Adrenal gland (tissue), 9 donors: ENCODE measurements at regions not wholly inside any gene's neighbourhood (a gene's known extent, or its start where the extent isn't known, plus 50 kb on each side); places are given as distances from the start of the nearest gene placed in this dataset.
"Not testable (repeated sequence)": the region's sequence is repeated elsewhere in the genome, so short reads cannot be mapped to it uniquely, and the experiment has no call there.

Source experiments
- DNase-seq, 7 donors: peaks; one replicate each; pipeline ENCODE4 v3.0.0-alpha.2; 2019 to 2020
- H3K27ac ChIP-seq, 5 donors: fragments of 200-600 bp; sonication (generic) in 4 of 5; 1 replicate in 3 of 5; 2 replicates in 2 of 5; pipeline versions ENCODE4 v1.5.1 to v1.8.0; 2016 to 2020; ENCODE audit warnings: mild to moderate bottlenecking in 1 of 5
- H3K27me3 ChIP-seq: fragments of 200-600 bp; 2 replicates; pipeline ENCODE4 v1.8.0; 2021
- H3K36me3 ChIP-seq, 2 donors: fragments of 200-600 bp; replicated peaks in 1 of 2; 1 replicate in 1 of 2; 2 replicates in 1 of 2; pipeline versions ENCODE4 v1.5.1 to v1.8.0; 2018 to 2022
- H3K4me1 ChIP-seq, 2 donors: fragments of 200-600 bp; replicated peaks in 1 of 2; 1 replicate in 1 of 2; 2 replicates in 1 of 2; pipeline versions ENCODE4 v1.5.1 to v1.8.0; 2018 to 2021
- H3K4me3 ChIP-seq, 4 donors: fragments of 200-600 bp; sonication (generic) in 3 of 4; one replicate each; pipeline ENCODE4 v1.5.1; 2016 to 2018
- H3K9me3 ChIP-seq, 3 donors: fragments of 200-600 bp; sonication (generic) in 1 of 3; replicated peaks in 1 of 3; 1 replicate in 2 of 3; 2 replicates in 1 of 3; pipeline versions ENCODE4 v1.5.1 to v1.8.0; 2016 to 2021
- POLR2A ChIP-seq, 2 donors: fragments of 450-650 bp; IDR thresholded peaks; one replicate each; pipeline ENCODE4 v1.6.1; 2017; ENCODE audit warnings: antibody characterized with exemption in 2 of 2, mild to moderate bottlenecking in 2 of 2, moderate library complexity in 1 of 2
- WGBS, 4 donors: extraction: QIAGEN DNeasy Blood & Tissue Kit in 2 of 4; methylation state at CpG; one replicate each; pipeline versions ENCODE4 v1.1.5 to v1.1.7; 2013 to 2017; 5-methylcytosine and 5-hydroxymethylcytosine counted together
- intact Hi-C, 2 donors: fragments of 100-400 bp; cut with DNase I; formaldehyde crosslinking; loops; one replicate each; pipeline versions ENCODE4 v1.14.1 to v1.15.0; 2022 to 2023
- TF ChIP-seq, protein P1 (sequence below), 6 experiments: fragments of 450-650 bp in 4 of 6; fragments of 200-600 bp in 2 of 6; sonication (generic) in 1 of 6; IDR thresholded peaks; 1 replicate in 5 of 6; 2 replicates in 1 of 6; pipeline versions ENCODE4 v1.5.1 to v1.8.0; 2016 to 2021; ENCODE audit warnings: antibody characterized with exemption in 6 of 6, mild to moderate bottlenecking in 2 of 6, moderate library complexity in 1 of 6
- donor health status: healthy with polysubstance abuse.
- donor health status: Bipolar disorder and iron deficiency.
- donor health status: DM: yes; HTN: yes; CAD: no.
- donor health status: DM: no; HTN: no; CAD: no.
- donor health status: DM: no; HTN: no; CAD: no.

DNA sequence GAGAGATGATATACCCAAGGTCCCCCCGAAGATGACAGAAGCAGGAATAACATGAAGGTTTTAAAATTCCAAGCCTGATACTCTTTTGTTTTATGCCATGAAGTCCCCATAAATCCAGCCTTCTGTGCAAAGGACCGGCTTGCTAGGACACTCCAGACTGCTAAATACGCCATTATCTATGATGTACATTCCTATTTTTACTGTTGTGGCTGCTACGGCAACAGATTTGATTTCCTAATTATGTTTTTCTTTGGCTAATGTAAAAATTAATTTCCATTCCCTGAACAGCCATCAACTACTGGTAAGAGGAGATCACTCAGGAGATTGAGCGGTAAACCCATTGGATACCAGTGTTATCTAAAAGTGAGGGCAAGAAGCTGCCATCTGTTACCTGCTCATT is 1090.8 kb downstream of the TYW1 start:
- Histone ChIP-seq H3K4me3 (no peak overlapping the region), H3K27me3 (no peaks in the 10 kb centered on the region), H3K9me3 (no peaks in the 10 kb centered on the region), H3K36me3 (no peaks in the 10 kb centered on the region), H3K27ac (no peak overlapping the region), H3K4me1 (no peaks in the 10 kb centered on the region)
- TF ChIP-seq, protein P1, sequence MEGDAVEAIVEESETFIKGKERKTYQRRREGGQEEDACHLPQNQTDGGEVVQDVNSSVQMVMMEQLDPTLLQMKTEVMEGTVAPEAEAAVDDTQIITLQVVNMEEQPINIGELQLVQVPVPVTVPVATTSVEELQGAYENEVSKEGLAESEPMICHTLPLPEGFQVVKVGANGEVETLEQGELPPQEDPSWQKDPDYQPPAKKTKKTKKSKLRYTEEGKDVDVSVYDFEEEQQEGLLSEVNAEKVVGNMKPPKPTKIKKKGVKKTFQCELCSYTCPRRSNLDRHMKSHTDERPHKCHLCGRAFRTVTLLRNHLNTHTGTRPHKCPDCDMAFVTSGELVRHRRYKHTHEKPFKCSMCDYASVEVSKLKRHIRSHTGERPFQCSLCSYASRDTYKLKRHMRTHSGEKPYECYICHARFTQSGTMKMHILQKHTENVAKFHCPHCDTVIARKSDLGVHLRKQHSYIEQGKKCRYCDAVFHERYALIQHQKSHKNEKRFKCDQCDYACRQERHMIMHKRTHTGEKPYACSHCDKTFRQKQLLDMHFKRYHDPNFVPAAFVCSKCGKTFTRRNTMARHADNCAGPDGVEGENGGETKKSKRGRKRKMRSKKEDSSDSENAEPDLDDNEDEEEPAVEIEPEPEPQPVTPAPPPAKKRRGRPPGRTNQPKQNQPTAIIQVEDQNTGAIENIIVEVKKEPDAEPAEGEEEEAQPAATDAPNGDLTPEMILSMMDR (IDR thresholded peaks at IDR 0.05) = no peak
- no peak for TF ChIP-seq POLR2A (IDR thresholded peaks at IDR 0.05)
- 70 to 81% (median 79%) methylated on average over 5 of the region's 5 CpGs for WGBS, 4 donors
- intact Hi-C loops = no loop called here
- DNase-seq = no peak

DNA sequence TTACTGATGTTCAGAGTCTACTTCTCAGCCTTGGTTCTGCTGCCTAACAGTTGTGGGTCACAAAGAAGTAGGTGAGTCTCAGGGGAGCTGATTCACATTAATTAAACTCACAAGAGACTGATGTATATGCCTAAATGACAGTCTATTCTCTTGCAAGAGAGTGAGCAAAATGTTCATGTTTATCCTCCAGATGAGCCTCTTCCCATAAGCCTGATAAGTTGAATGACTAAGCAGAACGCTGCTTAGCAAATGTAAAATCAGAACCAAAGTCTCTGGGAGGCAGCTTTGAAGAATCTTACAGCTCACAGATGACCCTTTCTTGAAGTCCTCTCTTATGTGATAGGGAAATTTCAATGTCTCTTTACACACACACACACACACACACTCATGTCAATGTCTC is 1092.2 kb downstream of the TYW1 start:
- Histone ChIP-seq H3K4me3 (no peak overlapping the region), H3K36me3 (no peaks in the 10 kb centered on the region), H3K4me1 (no peaks in the 10 kb centered on the region), H3K27me3 (no peaks in the 10 kb centered on the region), H3K9me3 (no peaks in the 10 kb centered on the region), H3K27ac (no peak overlapping the region)
- intact Hi-C loops = no loop called here
- TF ChIP-seq, protein P1 (IDR thresholded peaks at IDR 0.05) = no peak
- TF ChIP-seq POLR2A (IDR thresholded peaks at IDR 0.05) = no peak
- WGBS, 4 donors = 73 to 86% (median 78%) methylated on average over 1 of the region's 1 CpG
- no peak for DNase-seq

DNA sequence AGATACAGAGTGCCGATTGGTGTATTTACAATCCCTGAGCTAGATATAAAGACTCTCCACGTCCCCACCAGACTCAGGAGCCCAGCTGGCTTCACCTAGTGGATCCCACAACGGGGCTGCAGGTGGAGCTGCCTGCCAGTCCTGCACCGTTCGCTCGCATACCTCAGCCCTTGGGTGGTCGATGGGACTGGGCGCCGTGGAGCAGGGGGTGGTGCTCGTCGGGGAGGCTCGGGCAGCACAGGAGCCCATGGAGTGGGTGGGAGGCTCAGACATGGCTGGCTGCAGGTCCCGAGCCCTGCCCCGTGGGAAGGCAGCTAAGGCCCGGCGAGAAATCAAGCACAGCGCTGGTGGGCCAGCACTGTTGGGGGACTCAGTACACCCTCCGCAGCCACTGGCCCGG is 1093.6 kb downstream of the TYW1 start:
- H3K4me1 ChIP-seq, DNase-seq, H3K4me3 ChIP-seq, H3K27ac ChIP-seq, H3K27me3 ChIP-seq, H3K36me3 ChIP-seq, intact Hi-C loops, H3K9me3 ChIP-seq: not testable (repeated sequence)
- 83 to 93% (median 92%) methylated on average over 2 to 18 of the region's 19 CpGs for WGBS, 4 donors

DNA sequence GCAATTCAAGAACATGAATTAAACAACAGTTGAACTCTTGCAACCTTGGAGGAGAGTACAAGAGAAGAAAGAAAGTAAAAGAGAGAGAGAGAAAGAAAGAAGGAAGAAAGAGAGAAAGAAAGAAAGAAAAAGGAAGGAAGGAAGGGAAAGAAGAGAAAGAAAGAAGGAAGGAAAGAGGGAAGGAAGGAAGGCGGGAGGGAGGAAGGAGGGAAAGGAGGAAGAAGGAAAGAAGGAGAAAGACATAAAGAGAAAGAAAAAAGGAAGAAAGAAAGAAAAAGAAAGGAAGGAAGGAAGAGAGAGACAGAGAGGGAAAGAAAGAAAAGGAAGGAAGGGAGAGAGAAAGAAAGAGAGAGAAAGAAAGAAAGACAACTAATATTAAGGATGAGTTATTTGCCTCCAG is 1106.7 kb downstream of the TYW1 start:
- TF ChIP-seq POLR2A (IDR thresholded peaks at IDR 0.05) = no peak
- TF ChIP-seq, protein P1 (IDR thresholded peaks at IDR 0.05) = no peak
- Histone ChIP-seq H3K36me3 (no peaks in the 10 kb centered on the region), H3K4me1 (no peaks in the 10 kb centered on the region), H3K27me3 (no peaks in the 10 kb centered on the region), H3K27ac (no peak overlapping the region), H3K9me3 (no peaks in the 10 kb centered on the region), H3K4me3 (no peak overlapping the region)
- intact Hi-C loops = no loop called here
- 90 to 98% (median 94%) methylated on average over 1 of the region's 1 CpG for WGBS, 4 donors
- DNase-seq = no peak

DNA sequence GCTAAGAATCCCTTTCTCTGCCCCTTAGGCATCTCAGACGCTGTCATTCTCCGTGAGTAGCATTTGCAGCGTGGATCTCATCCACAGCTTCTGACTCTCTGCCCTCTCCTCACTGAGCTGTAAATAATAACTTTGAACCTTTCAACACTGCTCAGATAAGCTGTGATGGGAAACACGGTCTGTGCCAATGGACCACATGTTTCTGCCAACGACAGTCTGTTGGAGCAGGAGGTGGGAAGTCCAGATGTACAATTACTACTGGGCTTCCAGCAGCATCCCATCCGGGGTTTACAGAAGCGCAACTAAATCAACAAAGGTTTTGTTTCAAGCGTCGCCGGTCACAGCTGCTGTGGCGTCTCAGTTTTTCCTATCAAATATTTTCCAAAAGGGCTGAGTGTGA is 1110.6 kb downstream of the TYW1 start:
- Histone ChIP-seq H3K4me3 (no peak overlapping the region), H3K9me3 (no peaks in the 10 kb centered on the region), H3K36me3 (no peaks in the 10 kb centered on the region), H3K27me3 (no peaks in the 10 kb centered on the region), H3K27ac (no peak overlapping the region), H3K4me1 (no peaks in the 10 kb centered on the region)
- 44 to 65% (median 56%) methylated on average over 11 of the region's 11 CpGs for WGBS, 4 donors
- TF ChIP-seq, protein P1 (IDR thresholded peaks at IDR 0.05) = no peak
- TF ChIP-seq POLR2A (IDR thresholded peaks at IDR 0.05) = no peak
- DNase-seq = no peak
- intact Hi-C loops = no loop called here
